Adrenal gland (tissue), 5 donors: ENCODE measurements at regions not wholly inside any gene's neighbourhood (a gene's known extent, or its start where the extent isn't known, plus 50 kb on each side); places are given as distances from the start of the nearest gene placed in this dataset.

Source experiments
- POLR2A ChIP-seq, 2 donors: fragments of 450-650 bp; IDR thresholded peaks; one replicate each; pipeline ENCODE4 v1.6.1; 2017; ENCODE audit warnings: antibody characterized with exemption in 2 of 2, mild to moderate bottlenecking in 2 of 2, moderate library complexity in 1 of 2
- TF ChIP-seq, protein P1 (sequence below), 6 experiments: fragments of 450-650 bp in 4 of 6; fragments of 200-600 bp in 2 of 6; sonication (generic) in 1 of 6; IDR thresholded peaks; 1 replicate in 5 of 6; 2 replicates in 1 of 6; pipeline versions ENCODE4 v1.5.1 to v1.8.0; 2016 to 2021; ENCODE audit warnings: antibody characterized with exemption in 6 of 6, mild to moderate bottlenecking in 2 of 6, moderate library complexity in 1 of 6
- donor health status: DM: no; HTN: no; CAD: no.

DNA sequence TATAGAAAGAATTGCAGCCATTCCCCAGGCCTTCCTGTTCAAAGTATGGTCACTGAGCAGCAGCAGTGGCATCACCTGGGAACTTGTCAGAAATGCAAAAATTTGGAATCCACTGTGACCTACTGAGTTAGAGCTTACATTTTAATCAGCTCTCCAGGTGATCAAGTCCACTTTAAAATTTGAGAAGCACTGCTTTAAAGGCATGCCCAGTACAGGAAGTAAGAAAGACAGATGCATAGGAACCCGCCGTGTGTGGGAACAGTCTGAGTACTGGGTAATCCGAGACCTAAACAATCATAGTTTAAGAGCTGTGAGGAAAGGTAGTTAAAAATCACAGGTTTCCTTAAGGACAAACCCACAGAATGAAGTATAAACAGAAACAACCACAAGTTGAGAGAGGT is 462.4 kb downstream of the RAB38 start:
- no peak for TF ChIP-seq POLR2A (IDR thresholded peaks at IDR 0.05)
- TF ChIP-seq, protein P1, sequence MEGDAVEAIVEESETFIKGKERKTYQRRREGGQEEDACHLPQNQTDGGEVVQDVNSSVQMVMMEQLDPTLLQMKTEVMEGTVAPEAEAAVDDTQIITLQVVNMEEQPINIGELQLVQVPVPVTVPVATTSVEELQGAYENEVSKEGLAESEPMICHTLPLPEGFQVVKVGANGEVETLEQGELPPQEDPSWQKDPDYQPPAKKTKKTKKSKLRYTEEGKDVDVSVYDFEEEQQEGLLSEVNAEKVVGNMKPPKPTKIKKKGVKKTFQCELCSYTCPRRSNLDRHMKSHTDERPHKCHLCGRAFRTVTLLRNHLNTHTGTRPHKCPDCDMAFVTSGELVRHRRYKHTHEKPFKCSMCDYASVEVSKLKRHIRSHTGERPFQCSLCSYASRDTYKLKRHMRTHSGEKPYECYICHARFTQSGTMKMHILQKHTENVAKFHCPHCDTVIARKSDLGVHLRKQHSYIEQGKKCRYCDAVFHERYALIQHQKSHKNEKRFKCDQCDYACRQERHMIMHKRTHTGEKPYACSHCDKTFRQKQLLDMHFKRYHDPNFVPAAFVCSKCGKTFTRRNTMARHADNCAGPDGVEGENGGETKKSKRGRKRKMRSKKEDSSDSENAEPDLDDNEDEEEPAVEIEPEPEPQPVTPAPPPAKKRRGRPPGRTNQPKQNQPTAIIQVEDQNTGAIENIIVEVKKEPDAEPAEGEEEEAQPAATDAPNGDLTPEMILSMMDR (IDR thresholded peaks at IDR 0.05): no peak
